ENCODE measurements at regions not wholly inside any gene's neighbourhood (a gene's known extent, or its start where the extent isn't known, plus 50 kb on each side); places are given as distances from the start of the nearest gene placed in this dataset.

DNA sequence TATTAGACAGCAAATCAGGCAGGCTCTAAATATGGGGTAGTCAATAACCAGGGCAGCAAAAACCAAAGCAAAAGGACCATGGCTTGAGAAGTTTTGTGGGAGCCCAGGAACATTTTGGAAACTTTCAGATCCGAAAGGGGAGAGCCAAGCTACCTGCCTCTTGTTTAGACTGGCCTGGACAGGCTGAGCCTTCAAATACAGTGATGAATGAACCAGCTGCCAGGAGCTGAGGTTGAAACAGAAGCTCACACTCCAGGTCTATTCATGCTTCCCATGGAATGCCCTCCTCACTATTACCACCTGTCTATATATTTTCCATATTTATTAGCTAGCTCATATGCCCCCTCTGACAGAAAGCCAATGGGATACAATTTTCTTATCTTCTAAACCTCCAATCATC, 150.8 kb upstream of the SLC44A1 start:
- ATAC-seq (ENCODE audit: low FRiP score) (no peak), DNase-seq (ENCODE audit: low spot score) (no peak)
- TF ChIP-seq, protein P1, sequence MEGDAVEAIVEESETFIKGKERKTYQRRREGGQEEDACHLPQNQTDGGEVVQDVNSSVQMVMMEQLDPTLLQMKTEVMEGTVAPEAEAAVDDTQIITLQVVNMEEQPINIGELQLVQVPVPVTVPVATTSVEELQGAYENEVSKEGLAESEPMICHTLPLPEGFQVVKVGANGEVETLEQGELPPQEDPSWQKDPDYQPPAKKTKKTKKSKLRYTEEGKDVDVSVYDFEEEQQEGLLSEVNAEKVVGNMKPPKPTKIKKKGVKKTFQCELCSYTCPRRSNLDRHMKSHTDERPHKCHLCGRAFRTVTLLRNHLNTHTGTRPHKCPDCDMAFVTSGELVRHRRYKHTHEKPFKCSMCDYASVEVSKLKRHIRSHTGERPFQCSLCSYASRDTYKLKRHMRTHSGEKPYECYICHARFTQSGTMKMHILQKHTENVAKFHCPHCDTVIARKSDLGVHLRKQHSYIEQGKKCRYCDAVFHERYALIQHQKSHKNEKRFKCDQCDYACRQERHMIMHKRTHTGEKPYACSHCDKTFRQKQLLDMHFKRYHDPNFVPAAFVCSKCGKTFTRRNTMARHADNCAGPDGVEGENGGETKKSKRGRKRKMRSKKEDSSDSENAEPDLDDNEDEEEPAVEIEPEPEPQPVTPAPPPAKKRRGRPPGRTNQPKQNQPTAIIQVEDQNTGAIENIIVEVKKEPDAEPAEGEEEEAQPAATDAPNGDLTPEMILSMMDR (IDR thresholded peaks at IDR 0.05): no peak

DNA sequence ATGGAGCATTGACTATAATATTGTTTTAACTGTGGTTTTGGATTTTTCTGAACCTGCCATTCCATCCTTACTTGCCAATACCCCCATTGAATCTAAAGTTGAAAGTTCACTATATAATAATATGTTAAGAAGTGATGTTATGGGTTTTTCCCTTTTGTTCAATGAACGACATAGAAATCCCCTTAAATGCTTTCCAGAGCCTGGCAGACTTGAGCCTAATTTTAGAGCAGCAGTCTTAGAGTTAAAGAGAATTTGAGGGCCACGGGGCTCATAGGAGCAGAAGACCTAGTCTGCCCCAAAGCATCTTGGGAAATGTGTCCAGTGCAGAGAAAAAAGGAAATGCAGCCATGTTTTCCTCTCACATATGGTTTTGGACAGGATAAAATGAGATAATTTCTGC, 146.1 kb upstream of the SLC44A1 start:
- ATAC-seq (ENCODE audit: low FRiP score): no peak
- TF ChIP-seq, protein P1 (IDR thresholded peaks at IDR 0.05): no peak
- no peak for DNase-seq (ENCODE audit: low spot score)

DNA sequence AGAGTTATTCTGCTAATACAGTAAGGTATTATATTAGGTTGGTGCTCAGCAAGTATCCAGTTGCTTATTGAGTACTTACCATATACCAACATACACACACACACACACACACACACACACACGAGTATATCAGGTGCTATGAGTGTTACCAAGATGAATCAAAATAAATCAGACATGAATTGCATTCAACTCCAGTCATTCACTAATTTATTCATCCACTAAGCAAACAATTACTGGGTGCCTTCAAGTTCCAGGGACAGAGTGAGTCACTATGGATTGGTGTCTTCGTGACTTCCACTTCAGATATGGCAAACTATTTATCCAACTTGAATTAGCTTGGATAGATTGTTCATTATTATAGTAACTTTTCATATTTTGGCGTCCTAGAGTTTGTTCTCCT, 140.7 kb upstream of the SLC44A1 start:
- DNase-seq (ENCODE audit: low spot score) (no peak), ATAC-seq (ENCODE audit: low FRiP score) (no peak)
- TF ChIP-seq, protein P1 (IDR thresholded peaks at IDR 0.05): no peak

DNA sequence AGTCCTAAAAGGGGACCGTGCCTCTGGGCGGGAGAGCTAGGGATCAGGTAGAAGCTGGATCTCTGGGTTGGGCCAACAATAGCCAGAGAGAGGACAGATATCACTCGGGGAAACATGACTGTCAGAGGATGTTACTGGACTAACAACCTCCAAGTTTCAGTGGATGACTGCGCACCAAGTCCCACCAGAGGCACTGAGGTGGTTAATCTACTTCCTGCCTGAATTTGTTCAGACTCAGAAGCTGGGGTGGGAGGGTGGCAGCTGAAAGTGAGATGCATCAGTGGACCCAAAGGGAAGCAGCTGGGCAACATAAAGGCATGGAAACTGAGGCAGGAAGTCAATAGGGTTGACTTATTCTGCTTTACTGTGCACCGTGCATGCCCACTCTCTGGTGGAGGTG, 130.1 kb upstream of the SLC44A1 start:
- DNase-seq (ENCODE audit: low spot score) (no peak), ATAC-seq (ENCODE audit: low FRiP score) (no peak)
- TF ChIP-seq, protein P1 (IDR thresholded peaks at IDR 0.05): no peak

DNA sequence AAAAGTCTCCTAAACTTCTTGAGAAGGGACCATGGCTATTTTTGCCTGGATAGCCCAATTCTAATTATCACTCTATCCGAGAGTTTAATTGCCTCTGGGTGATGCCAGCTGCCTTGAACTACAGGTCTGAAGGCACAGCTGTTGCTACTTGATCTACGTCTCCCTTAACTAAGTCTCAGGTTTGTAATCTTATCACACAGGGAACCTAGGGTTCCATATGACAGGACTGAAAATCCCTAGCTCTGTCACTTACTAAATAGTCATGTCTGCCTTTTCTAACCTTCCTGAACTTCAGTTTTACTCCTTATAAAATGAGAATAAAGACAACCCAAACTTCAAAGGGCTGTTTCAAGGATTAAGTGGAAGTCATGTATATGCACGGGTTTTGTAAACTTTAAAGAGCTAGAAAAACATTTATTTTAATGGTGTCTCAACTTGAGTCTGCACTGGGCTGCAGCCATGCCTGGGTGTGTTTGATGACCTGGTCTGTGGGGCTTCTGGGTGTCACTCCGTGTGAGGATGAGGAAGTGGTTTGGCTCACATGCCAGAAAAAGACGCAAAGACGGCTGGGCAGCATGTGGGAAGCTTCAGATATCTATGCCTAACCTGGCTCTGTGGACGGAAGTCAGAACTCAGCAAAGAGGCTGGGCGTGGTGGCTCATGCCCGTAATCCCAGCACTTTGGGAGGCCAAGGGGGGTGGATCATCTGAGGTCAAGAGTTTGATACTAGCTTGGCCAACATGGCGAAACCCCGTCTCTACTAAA, 129.3 kb upstream of the SLC44A1 start:
- DNase-seq (ENCODE audit: low spot score) (no peak), ATAC-seq (ENCODE audit: low FRiP score) (no peak)
- TF ChIP-seq, protein P1 (IDR thresholded peaks at IDR 0.05): no peak

DNA sequence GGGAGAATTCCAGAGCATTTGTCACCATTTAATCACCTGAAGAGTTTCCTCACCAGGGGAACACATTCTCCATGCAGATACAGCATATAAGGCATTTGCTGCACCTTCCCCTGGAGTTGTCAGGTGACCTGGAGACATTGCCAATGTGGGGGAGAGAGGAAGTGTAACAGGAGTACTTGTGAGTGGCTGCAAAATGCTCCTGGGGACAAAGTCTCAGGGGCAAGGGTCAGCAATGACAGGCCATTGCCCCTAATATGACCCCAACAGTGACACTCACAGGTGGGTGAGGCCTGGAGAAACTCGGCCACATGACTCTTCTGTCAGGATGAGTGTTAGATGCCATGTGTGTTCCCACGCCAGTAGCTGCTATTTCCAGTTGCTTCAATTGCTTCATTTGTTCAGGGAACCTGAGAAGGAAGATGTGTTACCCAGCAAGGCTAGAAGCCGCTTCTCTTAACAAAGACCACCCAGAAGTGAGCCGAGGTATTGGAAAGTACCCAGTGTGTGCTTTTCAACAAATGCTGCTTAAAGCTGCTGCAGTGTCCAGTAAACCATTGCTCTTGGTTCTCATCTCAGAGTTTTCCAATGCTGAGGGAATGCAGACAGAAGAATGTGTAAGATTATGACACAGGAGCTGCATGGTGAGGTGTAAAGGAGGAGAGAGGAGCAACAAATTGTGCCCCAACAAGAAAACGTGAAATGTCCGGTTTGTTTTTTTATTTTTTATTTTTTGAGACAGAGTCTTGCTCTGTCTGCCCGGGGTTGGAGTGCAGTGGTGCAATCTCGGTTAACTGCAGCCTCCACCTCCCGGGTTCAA, 128.2 kb upstream of the SLC44A1 start:
- DNase-seq (ENCODE audit: low spot score) (no peak), ATAC-seq (ENCODE audit: low FRiP score) (no peak)
- TF ChIP-seq, protein P1 (IDR thresholded peaks at IDR 0.05): no peak
